ENCODE measurements at regions not wholly inside any gene's neighbourhood (a gene's known extent, or its start where the extent isn't known, plus 50 kb on each side); places are given as distances from the start of the nearest gene placed in this dataset.

DNA sequence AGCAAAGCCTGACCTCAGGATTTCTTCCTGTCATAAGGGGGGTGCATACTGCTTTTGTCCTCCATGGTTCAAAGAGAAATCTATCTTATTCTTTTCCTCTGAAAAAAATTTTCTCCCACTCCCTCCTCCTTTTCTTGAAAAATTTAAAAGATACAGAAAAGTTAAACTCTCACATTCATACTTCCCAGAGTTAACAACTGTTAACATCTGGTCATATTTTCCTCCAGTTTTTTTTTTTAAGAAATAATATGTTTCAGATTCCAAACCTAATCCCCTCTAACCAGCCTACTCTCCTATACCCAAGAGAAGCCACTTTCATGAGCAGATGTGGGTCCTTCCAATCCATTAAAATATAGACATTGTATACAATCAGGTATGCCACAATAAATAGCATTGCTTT is 378.9 kb upstream of the HNRNPA3 start:
- TF ChIP-seq POLR2A (IDR thresholded peaks at IDR 0.05) (no peak), CTCF (IDR thresholded peaks at IDR 0.05) (no peak), POLR2AphosphoS5 (IDR thresholded peaks at IDR 0.05) (no peak), EP300 (IDR thresholded peaks at IDR 0.05) (no peak)

Measured in stomach (tissue), 4 donors.